Fibroblast of pulmonary artery (primary cell): ENCODE measurements at regions not wholly inside any gene's neighbourhood (a gene's known extent, or its start where the extent isn't known, plus 50 kb on each side); places are given as distances from the start of the nearest gene placed in this dataset.

ENCODE experiments used
- DNase-seq: peaks from one replicate; pipeline ENCODE4 v3.0.0-alpha.2; 2010; ENCODE audit warnings: low read depth
- H3K4me3 ChIP-seq: replicated peaks from 2 replicates; pipeline ENCODE4 v1.5.1; 2011; ENCODE audit warnings: low read depth, mild to moderate bottlenecking, control low read depth, low read length, moderate library complexity
- CTCF ChIP-seq: IDR thresholded peaks from 2 replicates; pipeline ENCODE4 v1.5.1; 2011; ENCODE audit warnings: mild to moderate bottlenecking, control low read depth, low read length, inconsistent platforms; ENCODE audit errors: missing control alignments

GRCh38 chr12:131586269-131586668 is 124.6 kb upstream of the SFSWAP start:
- no peak for DNase-seq
- H3K4me3 ChIP-seq, result no peak overlapping the region
- TF ChIP-seq CTCF, result no peak

GRCh38 chr12:131586761-131587160 is 124.1 kb upstream of the SFSWAP start:
- no peak for TF ChIP-seq CTCF
- no peak overlapping the region for H3K4me3 ChIP-seq
- no peak for DNase-seq

GRCh38 chr12:131587565-131587964 is 123.3 kb upstream of the SFSWAP start:
- H3K4me3 ChIP-seq, result no peak overlapping the region
- DNase-seq, result no peak
- no peak for TF ChIP-seq CTCF

- H3K4me3 ChIP-seq, result no peak overlapping the region
- TF ChIP-seq CTCF, result no peak
Measured at GRCh38 chr12:131589221-131589897, 121.5 kb upstream of the SFSWAP start.

GRCh38 chr12:131589966-131590365 is 120.9 kb upstream of the SFSWAP start:
- DNase-seq, result no peak
- H3K4me3 ChIP-seq, result no peak overlapping the region
- no peak for TF ChIP-seq CTCF

More at GRCh38 chr12:131589221-131589897, 121.5 kb upstream of the SFSWAP start:
- no peak for DNase-seq

- no peak overlapping the region for H3K4me3 ChIP-seq
- no peak for TF ChIP-seq CTCF
- DNase-seq, result no peak
Measured at GRCh38 chr12:131591136-131591535, 119.8 kb upstream of the SFSWAP start.
